Stimulated activated naive CD8-positive, alpha-beta T cell treated with anti-CD3 and anti-CD28 coated beads, Interleukin-15, Interleukin-2, amounts not matched to agents 100 ng/mL and 50 ng/mL, for 24 hours (primary cell): ENCODE measurements at regions not wholly inside any gene's neighbourhood (a gene's known extent, or its start where the extent isn't known, plus 50 kb on each side); places are given as distances from the start of the nearest gene placed in this dataset.

Experiments used
- H3K27ac Mint-ChIP-seq: one replicate; pipeline ENCODE4 v1.8.0; 2021; ENCODE audit warnings: mild to moderate bottlenecking, mixed read lengths
- H3K27me3 Mint-ChIP-seq: one replicate; pipeline ENCODE4 v1.8.0; 2021; ENCODE audit warnings: mixed read lengths
- H3K36me3 Mint-ChIP-seq: one replicate; pipeline ENCODE4 v1.8.0; 2021; ENCODE audit warnings: low read depth, mixed read lengths
- H3K4me1 Mint-ChIP-seq: one replicate; pipeline ENCODE4 v1.8.0; 2021; ENCODE audit warnings: low read depth, mixed read lengths
- H3K4me3 Mint-ChIP-seq: one replicate; pipeline ENCODE4 v1.8.0; 2021; ENCODE audit warnings: mild to moderate bottlenecking, mixed read lengths
- H3K9me3 Mint-ChIP-seq: one replicate; pipeline ENCODE4 v1.8.0; 2021; ENCODE audit warnings: mixed read lengths

GRCh38 chr1:11338284-11338924, 65.4 kb downstream of the UBIAD1 start:
- no peaks in the 10 kb centered on the region for H3K9me3 Mint-ChIP-seq
- H3K4me3 Mint-ChIP-seq = no peak overlapping the region
- no peaks in the 10 kb centered on the region for H3K4me1 Mint-ChIP-seq
- H3K27me3 Mint-ChIP-seq = peaks cover 23% of the 10 kb centered on the region
- H3K36me3 Mint-ChIP-seq = no peaks in the 10 kb centered on the region
- H3K27ac Mint-ChIP-seq = no peak overlapping the region

GRCh38 chr1:11339346-11340232, 66.6 kb downstream of the UBIAD1 start:
- Mint-ChIP-seq H3K27ac (no peak overlapping the region), H3K27me3 (peaks cover 23% of the 10 kb centered on the region), H3K9me3 (no peaks in the 10 kb centered on the region), H3K36me3 (no peaks in the 10 kb centered on the region), H3K4me3 (no peak overlapping the region), H3K4me1 (no peaks in the 10 kb centered on the region)

- Mint-ChIP-seq H3K36me3 (no peaks in the 10 kb centered on the region), H3K27ac (no peak overlapping the region), H3K9me3 (no peaks in the 10 kb centered on the region), H3K4me3 (no peak overlapping the region), H3K4me1 (no peaks in the 10 kb centered on the region), H3K27me3 (peaks cover 23% of the 10 kb centered on the region)
Measured at GRCh38 chr1:11340233-11340632, 67.2 kb downstream of the UBIAD1 start.

GRCh38 chr1:11341901-11342552, 69.0 kb downstream of the UBIAD1 start:
- Mint-ChIP-seq H3K9me3 (no peaks in the 10 kb centered on the region), H3K4me3 (no peak overlapping the region), H3K4me1 (no peaks in the 10 kb centered on the region), H3K27me3 (peaks cover 23% of the 10 kb centered on the region), H3K36me3 (no peaks in the 10 kb centered on the region), H3K27ac (no peak overlapping the region)

GRCh38 chr1:11342621-11343032, 69.6 kb downstream of the UBIAD1 start:
- H3K4me3 Mint-ChIP-seq = no peak overlapping the region
- no peaks in the 10 kb centered on the region for H3K9me3 Mint-ChIP-seq
- H3K36me3 Mint-ChIP-seq = no peaks in the 10 kb centered on the region
- peaks cover 23% of the 10 kb centered on the region for H3K27me3 Mint-ChIP-seq
- H3K4me1 Mint-ChIP-seq = no peaks in the 10 kb centered on the region
- no peak overlapping the region for H3K27ac Mint-ChIP-seq

GRCh38 chr1:11345971-11346715, 73.1 kb downstream of the UBIAD1 start:
- H3K4me3 Mint-ChIP-seq = no peak overlapping the region
- no peak overlapping the region for H3K27ac Mint-ChIP-seq
- H3K9me3 Mint-ChIP-seq = peaks cover 3% of the 10 kb centered on the region
- peaks cover 7% of the 10 kb centered on the region for H3K4me1 Mint-ChIP-seq
- H3K27me3 Mint-ChIP-seq = no peaks in the 10 kb centered on the region
- H3K36me3 Mint-ChIP-seq = no peaks in the 10 kb centered on the region

GRCh38 chr1:11350265-11350664, 77.3 kb downstream of the UBIAD1 start:
- peaks cover 3% of the 10 kb centered on the region for H3K9me3 Mint-ChIP-seq
- H3K27ac Mint-ChIP-seq = no peak overlapping the region
- H3K4me1 Mint-ChIP-seq = peaks cover 13% of the 10 kb centered on the region
- no peaks in the 10 kb centered on the region for H3K36me3 Mint-ChIP-seq
- no peaks in the 10 kb centered on the region for H3K27me3 Mint-ChIP-seq
- no peak overlapping the region for H3K4me3 Mint-ChIP-seq

- Mint-ChIP-seq H3K27me3 (peaks cover 9% of the 10 kb centered on the region), H3K9me3 (peaks cover 3% of the 10 kb centered on the region), H3K4me3 (no peak overlapping the region), H3K27ac (no peak overlapping the region), H3K4me1 (peaks cover 14% of the 10 kb centered on the region), H3K36me3 (no peaks in the 10 kb centered on the region)
Measured at GRCh38 chr1:11352058-11352715, 79.2 kb downstream of the UBIAD1 start.

GRCh38 chr1:11352816-11353799, 80.1 kb downstream of the UBIAD1 start:
- Mint-ChIP-seq H3K9me3 (peaks cover 3% of the 10 kb centered on the region), H3K4me1 (peaks cover 14% of the 10 kb centered on the region), H3K27ac (peak overlapping the region; percentile 28), H3K36me3 (no peaks in the 10 kb centered on the region), H3K27me3 (peaks cover 13% of the 10 kb centered on the region), H3K4me3 (no peak overlapping the region)

GRCh38 chr1:11354893-11355553, 82.0 kb downstream of the UBIAD1 start:
- Mint-ChIP-seq H3K9me3 (no peaks in the 10 kb centered on the region), H3K36me3 (no peaks in the 10 kb centered on the region), H3K27ac (no peak overlapping the region), H3K4me1 (peaks cover 12% of the 10 kb centered on the region), H3K4me3 (no peak overlapping the region), H3K27me3 (peaks cover 13% of the 10 kb centered on the region)

- Mint-ChIP-seq H3K4me1 (peaks cover 7% of the 10 kb centered on the region), H3K36me3 (no peaks in the 10 kb centered on the region), H3K27me3 (peaks cover 13% of the 10 kb centered on the region), H3K27ac (no peak overlapping the region), H3K4me3 (no peak overlapping the region), H3K9me3 (no peaks in the 10 kb centered on the region)
Measured at GRCh38 chr1:11355559-11356475, 82.8 kb downstream of the UBIAD1 start.

- H3K9me3 Mint-ChIP-seq = no peaks in the 10 kb centered on the region
- H3K4me1 Mint-ChIP-seq = peaks cover 7% of the 10 kb centered on the region
- H3K27me3 Mint-ChIP-seq = peaks cover 13% of the 10 kb centered on the region
- no peak overlapping the region for H3K27ac Mint-ChIP-seq
- no peaks in the 10 kb centered on the region for H3K36me3 Mint-ChIP-seq
- no peak overlapping the region for H3K4me3 Mint-ChIP-seq
Measured at GRCh38 chr1:11357276-11357675, 84.3 kb downstream of the UBIAD1 start.
